ENCODE measurements at regions not wholly inside any gene's neighbourhood (a gene's known extent, or its start where the extent isn't known, plus 50 kb on each side); places are given as distances from the start of the nearest gene placed in this dataset.
"Not testable (repeated sequence)": the region's sequence is repeated elsewhere in the genome, so short reads cannot be mapped to it uniquely, and the experiment has no call there.

DNA sequence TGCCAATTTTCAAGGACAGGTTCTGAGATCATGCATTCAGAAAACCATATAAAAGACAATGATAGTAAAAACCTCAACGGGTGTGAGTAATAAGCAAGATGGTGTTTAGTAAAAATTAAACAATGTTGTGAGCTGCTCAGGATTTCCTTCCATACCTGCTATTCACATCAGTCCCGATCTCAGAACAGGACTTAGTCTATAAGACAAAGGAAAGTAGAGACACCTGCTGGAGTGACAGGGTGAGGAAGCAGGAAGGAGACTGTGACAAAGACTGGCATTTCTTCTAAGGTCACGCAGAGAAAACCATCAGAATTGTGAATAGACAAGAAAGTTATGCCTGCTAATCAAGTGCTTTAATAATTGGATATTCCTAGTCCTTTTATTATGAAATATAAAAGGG is 648.0 kb downstream of the DACH1 start:
- no peak overlapping the region for H3K4me3 ChIP-seq (ENCODE audit: low read length)
- no peak for DNase-seq (ENCODE audit: low read depth)
- TF ChIP-seq, protein P1, sequence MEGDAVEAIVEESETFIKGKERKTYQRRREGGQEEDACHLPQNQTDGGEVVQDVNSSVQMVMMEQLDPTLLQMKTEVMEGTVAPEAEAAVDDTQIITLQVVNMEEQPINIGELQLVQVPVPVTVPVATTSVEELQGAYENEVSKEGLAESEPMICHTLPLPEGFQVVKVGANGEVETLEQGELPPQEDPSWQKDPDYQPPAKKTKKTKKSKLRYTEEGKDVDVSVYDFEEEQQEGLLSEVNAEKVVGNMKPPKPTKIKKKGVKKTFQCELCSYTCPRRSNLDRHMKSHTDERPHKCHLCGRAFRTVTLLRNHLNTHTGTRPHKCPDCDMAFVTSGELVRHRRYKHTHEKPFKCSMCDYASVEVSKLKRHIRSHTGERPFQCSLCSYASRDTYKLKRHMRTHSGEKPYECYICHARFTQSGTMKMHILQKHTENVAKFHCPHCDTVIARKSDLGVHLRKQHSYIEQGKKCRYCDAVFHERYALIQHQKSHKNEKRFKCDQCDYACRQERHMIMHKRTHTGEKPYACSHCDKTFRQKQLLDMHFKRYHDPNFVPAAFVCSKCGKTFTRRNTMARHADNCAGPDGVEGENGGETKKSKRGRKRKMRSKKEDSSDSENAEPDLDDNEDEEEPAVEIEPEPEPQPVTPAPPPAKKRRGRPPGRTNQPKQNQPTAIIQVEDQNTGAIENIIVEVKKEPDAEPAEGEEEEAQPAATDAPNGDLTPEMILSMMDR (conservative IDR thresholded peaks at IDR 0.05; ENCODE audit: low read depth, low read length): peak; percentile 38

DNA sequence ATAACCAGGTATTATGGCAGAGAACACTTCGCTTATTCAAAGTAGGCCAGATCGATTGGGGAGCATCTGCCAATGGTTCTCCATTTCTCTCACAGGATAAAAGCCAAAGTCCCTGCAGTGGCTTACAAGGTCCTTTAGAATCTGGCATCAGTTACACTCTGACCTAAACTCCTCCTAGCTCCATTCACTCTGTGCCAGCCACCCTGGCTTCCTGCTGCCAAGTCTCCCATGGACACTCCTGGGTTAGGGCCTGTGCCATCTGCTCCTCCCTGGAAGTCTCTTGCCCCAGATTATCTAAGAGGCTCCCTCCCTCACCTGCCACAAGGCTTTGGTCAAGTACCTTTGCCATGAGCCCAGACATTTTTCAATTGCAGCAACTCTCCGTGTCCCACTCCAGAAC is 649.2 kb downstream of the DACH1 start:
- TF ChIP-seq, protein P1 (conservative IDR thresholded peaks at IDR 0.05; ENCODE audit: low read depth, low read length): no peak
- no peak overlapping the region for H3K4me3 ChIP-seq (ENCODE audit: low read length)
- DNase-seq (ENCODE audit: low read depth): no peak

DNA sequence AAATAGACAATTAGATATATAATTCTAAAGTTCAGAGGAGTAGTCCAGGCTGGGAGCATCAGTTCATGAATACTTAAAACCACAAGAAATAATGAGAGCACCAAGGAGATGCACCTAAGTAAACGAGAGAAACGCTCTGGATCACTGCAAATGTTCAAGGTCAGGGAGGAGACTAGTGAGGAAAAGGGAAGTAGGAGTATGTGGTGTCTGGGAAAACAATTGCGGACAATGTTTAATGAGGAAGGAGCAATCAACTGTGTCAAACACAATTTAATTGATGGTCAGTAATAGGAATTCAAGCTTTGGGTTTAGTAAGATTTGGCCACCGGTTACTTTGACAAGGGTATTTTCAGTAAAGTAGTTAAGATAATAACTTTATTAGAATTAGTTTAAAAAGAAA is 652.2 kb downstream of the DACH1 start:
- no peak for DNase-seq (ENCODE audit: low read depth)
- no peak overlapping the region for H3K4me3 ChIP-seq (ENCODE audit: low read length)
- TF ChIP-seq, protein P1 (conservative IDR thresholded peaks at IDR 0.05; ENCODE audit: low read depth, low read length): no peak

DNA sequence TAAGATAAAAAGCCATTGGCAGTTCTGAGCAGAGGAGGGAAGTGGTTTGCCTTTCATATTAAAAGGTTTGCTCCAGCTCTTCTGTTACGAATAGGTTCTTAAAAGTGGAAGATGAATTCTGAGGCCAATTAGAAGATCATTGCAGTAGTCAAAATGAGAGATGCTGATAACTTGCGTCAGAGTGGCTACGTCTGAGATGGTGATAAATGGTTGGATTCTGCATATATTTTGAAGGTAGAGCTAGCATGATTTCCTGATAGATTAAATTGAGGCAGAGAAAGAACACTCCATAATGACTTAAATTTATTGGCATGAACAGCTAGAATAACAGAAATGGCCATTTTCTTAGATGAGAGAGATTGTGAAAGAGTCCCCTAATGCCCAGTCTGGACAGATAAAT is 652.6 kb downstream of the DACH1 start:
- H3K4me3 ChIP-seq (ENCODE audit: low read length): no peak overlapping the region
- DNase-seq (ENCODE audit: low read depth): no peak
- TF ChIP-seq, protein P1 (conservative IDR thresholded peaks at IDR 0.05; ENCODE audit: low read depth, low read length): no peak

DNA sequence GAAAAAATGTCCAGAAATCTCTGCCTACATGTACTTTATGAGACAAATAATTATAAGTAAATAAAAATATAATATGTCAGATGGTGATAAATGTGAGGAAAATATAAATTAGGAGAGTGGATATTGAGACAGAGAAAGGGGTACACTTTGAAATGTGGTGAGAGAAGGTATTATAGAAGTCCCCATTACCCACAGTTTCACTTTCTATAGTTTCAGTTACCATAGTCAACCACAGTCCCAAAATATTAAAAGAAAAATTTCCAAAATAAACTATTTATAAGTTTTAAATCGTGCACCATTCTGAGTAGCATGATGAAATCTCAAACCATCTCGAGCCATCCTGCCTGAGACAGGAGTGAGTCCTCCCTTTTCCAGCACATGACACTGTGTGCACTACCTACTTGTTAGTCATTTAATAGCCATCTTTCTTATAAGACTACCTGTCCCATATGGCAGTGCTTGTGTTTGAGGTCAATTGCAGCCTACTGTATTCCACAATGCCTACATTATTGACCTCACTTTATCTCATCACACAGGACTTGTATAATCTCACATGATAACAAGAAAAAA is 653.7 kb downstream of the DACH1 start:
- TF ChIP-seq, protein P1 (conservative IDR thresholded peaks at IDR 0.05; ENCODE audit: low read depth, low read length): no peak
- H3K4me3 ChIP-seq (ENCODE audit: low read length): no peak overlapping the region
- DNase-seq (ENCODE audit: low read depth): no peak

DNA sequence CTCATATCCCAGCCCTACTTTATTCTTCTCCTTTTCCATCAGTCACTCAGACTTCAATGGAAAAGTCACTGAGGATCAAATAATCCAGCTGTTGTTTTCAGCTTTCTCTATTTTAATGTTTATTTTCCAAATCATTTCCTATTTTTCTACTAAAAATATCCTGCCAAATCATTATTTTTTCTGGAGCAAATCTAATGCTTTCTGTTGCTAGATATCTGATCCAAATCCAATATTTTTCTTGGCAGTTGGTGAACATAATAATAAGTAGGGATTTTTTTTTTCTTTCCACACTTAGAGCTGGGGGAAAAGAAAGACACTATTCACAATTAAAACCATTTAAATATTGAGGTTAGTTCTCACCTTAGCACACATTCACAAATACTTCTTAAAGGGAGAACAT is 656.1 kb downstream of the DACH1 start:
- DNase-seq (ENCODE audit: low read depth): no peak
- TF ChIP-seq, protein P1 (conservative IDR thresholded peaks at IDR 0.05; ENCODE audit: low read depth, low read length): no peak
- no peak overlapping the region for H3K4me3 ChIP-seq (ENCODE audit: low read length)

DNA sequence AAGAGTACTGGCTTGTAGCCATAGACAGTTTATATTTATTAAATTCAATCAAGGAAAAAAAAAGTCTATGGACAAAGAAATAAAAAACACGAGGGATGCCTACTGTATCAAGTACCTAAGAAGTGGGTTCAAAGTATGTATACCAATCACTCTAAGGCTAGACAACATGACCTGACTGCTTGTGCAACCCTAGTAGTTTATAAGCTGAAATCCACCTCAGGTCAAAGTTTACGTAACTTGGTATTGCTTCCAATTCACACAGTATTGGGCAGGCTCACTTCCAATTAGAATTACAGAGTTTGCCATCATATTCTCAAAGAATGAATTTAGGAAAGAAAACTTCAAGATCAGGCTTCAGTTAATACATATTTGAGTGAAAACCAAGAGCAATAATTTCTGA is 657.8 kb downstream of the DACH1 start:
- no peak for DNase-seq (ENCODE audit: low read depth)
- TF ChIP-seq, protein P1 (conservative IDR thresholded peaks at IDR 0.05; ENCODE audit: low read depth, low read length): no peak
- no peak overlapping the region for H3K4me3 ChIP-seq (ENCODE audit: low read length)

DNA sequence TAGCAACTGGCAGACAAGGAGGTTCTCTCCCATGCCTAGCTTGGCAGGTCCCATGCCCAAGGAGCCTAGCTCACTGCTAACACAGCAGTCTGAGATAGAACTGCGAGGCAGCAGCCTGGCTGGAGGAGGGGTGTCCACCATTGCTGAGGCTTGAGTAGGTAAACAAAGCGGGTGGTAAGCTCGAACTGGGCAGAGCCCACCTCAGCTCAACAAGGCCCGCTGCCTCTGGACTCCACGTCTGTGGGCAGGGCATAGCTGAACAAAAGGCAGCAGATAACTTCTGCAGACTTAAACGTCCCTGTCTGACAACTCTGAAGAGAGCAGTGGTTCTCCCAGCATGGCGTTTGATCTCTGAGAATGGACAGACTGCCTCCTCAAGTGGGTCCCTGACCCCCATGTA is 682.4 kb downstream of the DACH1 start:
- not testable (repeated sequence) for H3K4me3 ChIP-seq (ENCODE audit: low read length); DNase-seq (ENCODE audit: low read depth)

DNA sequence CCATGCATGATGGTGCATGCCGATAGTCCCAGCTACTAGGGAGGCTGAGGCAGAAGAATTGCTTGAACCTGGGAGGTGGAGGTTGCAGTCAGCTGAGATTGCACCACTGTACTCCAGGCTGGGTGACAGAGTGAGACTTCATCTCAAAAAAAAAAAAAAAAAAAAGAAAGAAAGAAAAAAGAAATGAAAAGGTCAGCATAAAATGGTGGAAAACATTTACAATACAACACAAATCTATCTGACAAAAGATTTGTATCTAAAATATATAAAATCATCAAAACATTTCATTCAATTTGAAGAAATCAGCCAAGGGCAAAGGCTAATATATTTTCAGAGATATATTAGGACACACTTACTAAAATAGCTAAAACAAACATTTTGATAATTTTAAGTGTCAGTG is 683.7 kb downstream of the DACH1 start:
- not testable (repeated sequence) for DNase-seq (ENCODE audit: low read depth); H3K4me3 ChIP-seq (ENCODE audit: low read length)

Measured in retinal pigment epithelial cell (primary cell).